ENCODE measurements at regions not wholly inside any gene's neighbourhood (a gene's known extent, or its start where the extent isn't known, plus 50 kb on each side); places are given as distances from the start of the nearest gene placed in this dataset.

GRCh38 chr12:24535334-24536069 lies 413.4 kb downstream of the BCAT1 start:
- no peak for TF ChIP-seq CTCF (IDR thresholded peaks at IDR 0.05; ENCODE audit: low read length)
- TF ChIP-seq EZH2 (IDR thresholded peaks at IDR 0.05; ENCODE audit: borderline replicate concordance, low read length) = no peak
